Sigmoid colon (tissue), 6 donors: ENCODE measurements at regions not wholly inside any gene's neighbourhood (a gene's known extent, or its start where the extent isn't known, plus 50 kb on each side); places are given as distances from the start of the nearest gene placed in this dataset.
"Not testable (repeated sequence)": the region's sequence is repeated elsewhere in the genome, so short reads cannot be mapped to it uniquely, and the experiment has no call there.

Experiments used
- DNase-seq: peaks from one replicate; pipeline ENCODE4 v3.0.0-alpha.2; 2019
- H3K27ac ChIP-seq, 4 donors: fragments of 200-600 bp; sonication (generic); one replicate each; pipeline ENCODE4 v1.5.1; 2016 to 2019; ENCODE audit warnings: mild to moderate bottlenecking in 1 of 4
- H3K27me3 ChIP-seq, 3 donors: fragments of 200-600 bp; sonication (generic); one replicate each; pipeline ENCODE4 v1.5.1; 2019; ENCODE audit warnings: mild to moderate bottlenecking in 1 of 3
- H3K36me3 ChIP-seq, 4 donors: fragments of 200-600 bp; sonication (generic); one replicate each; pipeline ENCODE4 v1.5.1; 2016 to 2019
- H3K4me1 ChIP-seq, 4 donors: fragments of 200-600 bp; sonication (generic); one replicate each; pipeline ENCODE4 v1.5.1; 2017 to 2019
- H3K4me3 ChIP-seq, 4 donors: fragments of 200-600 bp; sonication (generic); one replicate each; pipeline ENCODE4 v1.5.1; 2017 to 2019; ENCODE audit warnings: mild to moderate bottlenecking in 2 of 4, moderate library complexity in 1 of 4
- H3K9me3 ChIP-seq, 4 donors: fragments of 200-600 bp in 3 of 4; sonication (generic) in 3 of 4; one replicate each; pipeline versions ENCODE4 v1.5.1 to v1.6.1; 2013 to 2019
- WGBS, 2 donors: extraction: QIAGEN DNeasy Blood & Tissue Kit; methylation state at CpG; one replicate each; pipeline ENCODE4 v1.1.7; 2013; 5-methylcytosine and 5-hydroxymethylcytosine counted together
- intact Hi-C: fragments of 100-400 bp; cut with DNase I; formaldehyde crosslinking; loops from one replicate; pipeline ENCODE4 v1.15.1; 2023
- donor health status: healthy with polysubstance abuse.
- donor health status: healthy.

GRCh38 chr22:12638319-12638718 lies 2889.7 kb upstream of the OR11H1 start:
- H3K27ac ChIP-seq, H3K36me3 ChIP-seq, H3K4me1 ChIP-seq, intact Hi-C loops, DNase-seq, H3K4me3 ChIP-seq, H3K27me3 ChIP-seq: not testable (repeated sequence)
- 77 to 90% methylated on average over 3 of the region's 3 CpGs for WGBS, 2 donors
- H3K9me3 ChIP-seq = peaks cover 0 to 13% (median 4%) of the 10 kb centered on the region in 4 donors
